Neural cell (in vitro differentiated cells): ENCODE measurements at regions not wholly inside any gene's neighbourhood (a gene's known extent, or its start where the extent isn't known, plus 50 kb on each side); places are given as distances from the start of the nearest gene placed in this dataset.

Source experiments
- H2AFZ ChIP-seq: fragments of 200-600, 300-800 bp; sonication (generic), shearing (Covaris generic); 2 replicates; pipeline ENCODE4 v1.6.0; 2014; ENCODE audit warnings: low read depth, mild to moderate bottlenecking, antibody characterized with exemption, low read length, moderate library complexity
- H3F3A ChIP-seq: fragments of 200-600 bp; shearing (Covaris generic); 2 replicates; pipeline ENCODE4 v1.6.1; 2016; ENCODE audit warnings: mild to moderate bottlenecking, moderate library complexity, mixed read lengths, antibody characterized with exemption, low read length; ENCODE audit not compliant: insufficient read depth, poor library complexity, severe bottlenecking
- H3K27ac ChIP-seq: fragments of 200-600, 300-800 bp; sonication (generic), shearing (Covaris generic); 2 replicates; pipeline ENCODE4 v1.5.1; 2014; ENCODE audit warnings: mild to moderate bottlenecking, low read length, moderate library complexity
- H3K27me3 ChIP-seq: fragments of 300-800, 200-600 bp; sonication (generic), shearing (Covaris generic); 2 replicates; pipeline ENCODE4 v1.6.0; 2014; ENCODE audit warnings: mild to moderate bottlenecking, low read depth, low read length, moderate library complexity; ENCODE audit not compliant: insufficient read depth
- H3K36me3 ChIP-seq: fragments of 300-800, 200-600 bp; sonication (generic), shearing (Covaris generic); 2 replicates; pipeline ENCODE4 v1.5.1; 2014; ENCODE audit warnings: mild to moderate bottlenecking, antibody characterized with exemption, low read length, moderate library complexity; ENCODE audit not compliant: insufficient read depth
- H3K4me2 ChIP-seq: fragments of 300-800, 200-600 bp; sonication (generic), shearing (Covaris generic); 2 replicates; pipeline ENCODE4 v1.6.0; 2014; ENCODE audit warnings: mild to moderate bottlenecking, low read length
- H3K4me3 ChIP-seq: fragments of 300-800, 200-600 bp; sonication (generic), shearing (Covaris generic); 2 replicates; pipeline ENCODE4 v1.5.1; 2014; ENCODE audit warnings: mild to moderate bottlenecking, low read length, moderate library complexity
- H3K79me2 ChIP-seq: fragments of 200-600 bp; shearing (Covaris generic); replicated peaks from 2 replicates; pipeline ENCODE4 v1.6.0; 2014; ENCODE audit warnings: mild to moderate bottlenecking, low read length, moderate library complexity; ENCODE audit not compliant: insufficient read depth
- H3K9ac ChIP-seq: fragments of 300-800, 200-600 bp; sonication (generic), shearing (Covaris generic); 2 replicates; pipeline ENCODE4 v1.6.1; 2016; ENCODE audit warnings: mild to moderate bottlenecking, low read length, mixed read lengths
- H3K9me2 ChIP-seq: fragments of 200-600 bp; shearing (Covaris generic); 2 replicates; pipeline ENCODE4 v1.6.1; 2016; ENCODE audit warnings: mild to moderate bottlenecking, low read length, mixed read lengths; ENCODE audit not compliant: insufficient read depth
- H3K9me3 ChIP-seq: fragments of 200-600, 300-800 bp; sonication (generic), shearing (Covaris generic); 2 replicates; pipeline ENCODE4 v1.6.1; 2016; ENCODE audit warnings: mild to moderate bottlenecking, mixed run types, low read length, moderate library complexity, mixed read lengths
- H4K20me1 ChIP-seq: fragments of 200-600 bp; shearing (Covaris generic); 2 replicates; pipeline ENCODE4 v1.6.1; 2016; ENCODE audit warnings: mild to moderate bottlenecking, mixed run types; ENCODE audit not compliant: insufficient read depth
- EP300 ChIP-seq: fragments of 450-650 bp; conservative IDR thresholded peaks from 2 replicates; pipeline ENCODE4 v1.6.1; 2014; ENCODE audit warnings: antibody characterized with exemption, mild to moderate bottlenecking, moderate library complexity; ENCODE audit not compliant: poor library complexity, severe bottlenecking
- EZH2 ChIP-seq: fragments of 200-600, 300-800 bp; shearing (Covaris generic), sonication (generic); IDR thresholded peaks from 2 replicates; pipeline ENCODE4 v1.6.1; 2014; ENCODE audit warnings: antibody characterized with exemption, low read length, borderline replicate concordance, mild to moderate bottlenecking; ENCODE audit not compliant: insufficient read depth, poor library complexity, severe bottlenecking
- MXI1 ChIP-seq: fragments of 450-650 bp; conservative IDR thresholded peaks from 2 replicates; pipeline ENCODE4 v1.6.1; 2014; ENCODE audit warnings: antibody characterized with exemption, mild to moderate bottlenecking; ENCODE audit not compliant: poor library complexity, severe bottlenecking
- POLR2AphosphoS5 ChIP-seq: IDR thresholded peaks from 2 replicates; pipeline ENCODE4 v1.6.1; 2012
- RAD21 ChIP-seq: fragments of 450-650 bp; conservative IDR thresholded peaks from 2 replicates; pipeline ENCODE4 v1.6.1; 2014; ENCODE audit warnings: antibody characterized with exemption, mild to moderate bottlenecking, moderate library complexity
- SMC3 ChIP-seq: fragments of 450-650 bp; conservative IDR thresholded peaks from 2 replicates; pipeline ENCODE4 v1.6.1; 2014; ENCODE audit warnings: antibody characterized with exemption, mild to moderate bottlenecking, moderate library complexity; ENCODE audit not compliant: poor library complexity
- TAF1 ChIP-seq: IDR thresholded peaks from 2 replicates; pipeline ENCODE4 v1.6.1; 2012; ENCODE audit warnings: low read depth
- TF ChIP-seq, protein P1 (sequence below): IDR thresholded peaks from 2 replicates; pipeline ENCODE4 v1.6.1; 2012; ENCODE audit warnings: borderline replicate concordance
- TF ChIP-seq, protein P2 (sequence below): fragments of 450-650 bp; IDR thresholded peaks from 2 replicates; pipeline ENCODE4 v1.5.1; 2014; ENCODE audit warnings: antibody characterized with exemption, mild to moderate bottlenecking, moderate library complexity; ENCODE audit not compliant: poor library complexity, severe bottlenecking

- Histone ChIP-seq H3K27me3 (no peaks in the 10 kb centered on the region), H3K9me3 (no peaks in the 10 kb centered on the region), H3K79me2 (no peaks in the 10 kb centered on the region), H3K4me3 (no peak overlapping the region), H3K9me2 (no peaks in the 10 kb centered on the region), H2AFZ (no peak overlapping the region), H3K9ac (no peak overlapping the region), H4K20me1 (no peaks in the 10 kb centered on the region), H3K27ac (no peak overlapping the region), H3K36me3 (no peaks in the 10 kb centered on the region), H3F3A (no peaks in the 10 kb centered on the region), H3K4me2 (no peak overlapping the region)
- TF ChIP-seq MXI1 (no peak), SMC3 (no peak), EZH2 (no peak), TAF1 (no peak), RAD21 (no peak), POLR2AphosphoS5 (no peak), EP300 (no peak)
- TF ChIP-seq, protein P1, sequence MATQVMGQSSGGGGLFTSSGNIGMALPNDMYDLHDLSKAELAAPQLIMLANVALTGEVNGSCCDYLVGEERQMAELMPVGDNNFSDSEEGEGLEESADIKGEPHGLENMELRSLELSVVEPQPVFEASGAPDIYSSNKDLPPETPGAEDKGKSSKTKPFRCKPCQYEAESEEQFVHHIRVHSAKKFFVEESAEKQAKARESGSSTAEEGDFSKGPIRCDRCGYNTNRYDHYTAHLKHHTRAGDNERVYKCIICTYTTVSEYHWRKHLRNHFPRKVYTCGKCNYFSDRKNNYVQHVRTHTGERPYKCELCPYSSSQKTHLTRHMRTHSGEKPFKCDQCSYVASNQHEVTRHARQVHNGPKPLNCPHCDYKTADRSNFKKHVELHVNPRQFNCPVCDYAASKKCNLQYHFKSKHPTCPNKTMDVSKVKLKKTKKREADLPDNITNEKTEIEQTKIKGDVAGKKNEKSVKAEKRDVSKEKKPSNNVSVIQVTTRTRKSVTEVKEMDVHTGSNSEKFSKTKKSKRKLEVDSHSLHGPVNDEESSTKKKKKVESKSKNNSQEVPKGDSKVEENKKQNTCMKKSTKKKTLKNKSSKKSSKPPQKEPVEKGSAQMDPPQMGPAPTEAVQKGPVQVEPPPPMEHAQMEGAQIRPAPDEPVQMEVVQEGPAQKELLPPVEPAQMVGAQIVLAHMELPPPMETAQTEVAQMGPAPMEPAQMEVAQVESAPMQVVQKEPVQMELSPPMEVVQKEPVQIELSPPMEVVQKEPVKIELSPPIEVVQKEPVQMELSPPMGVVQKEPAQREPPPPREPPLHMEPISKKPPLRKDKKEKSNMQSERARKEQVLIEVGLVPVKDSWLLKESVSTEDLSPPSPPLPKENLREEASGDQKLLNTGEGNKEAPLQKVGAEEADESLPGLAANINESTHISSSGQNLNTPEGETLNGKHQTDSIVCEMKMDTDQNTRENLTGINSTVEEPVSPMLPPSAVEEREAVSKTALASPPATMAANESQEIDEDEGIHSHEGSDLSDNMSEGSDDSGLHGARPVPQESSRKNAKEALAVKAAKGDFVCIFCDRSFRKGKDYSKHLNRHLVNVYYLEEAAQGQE, result no peak
- TF ChIP-seq, protein P2, sequence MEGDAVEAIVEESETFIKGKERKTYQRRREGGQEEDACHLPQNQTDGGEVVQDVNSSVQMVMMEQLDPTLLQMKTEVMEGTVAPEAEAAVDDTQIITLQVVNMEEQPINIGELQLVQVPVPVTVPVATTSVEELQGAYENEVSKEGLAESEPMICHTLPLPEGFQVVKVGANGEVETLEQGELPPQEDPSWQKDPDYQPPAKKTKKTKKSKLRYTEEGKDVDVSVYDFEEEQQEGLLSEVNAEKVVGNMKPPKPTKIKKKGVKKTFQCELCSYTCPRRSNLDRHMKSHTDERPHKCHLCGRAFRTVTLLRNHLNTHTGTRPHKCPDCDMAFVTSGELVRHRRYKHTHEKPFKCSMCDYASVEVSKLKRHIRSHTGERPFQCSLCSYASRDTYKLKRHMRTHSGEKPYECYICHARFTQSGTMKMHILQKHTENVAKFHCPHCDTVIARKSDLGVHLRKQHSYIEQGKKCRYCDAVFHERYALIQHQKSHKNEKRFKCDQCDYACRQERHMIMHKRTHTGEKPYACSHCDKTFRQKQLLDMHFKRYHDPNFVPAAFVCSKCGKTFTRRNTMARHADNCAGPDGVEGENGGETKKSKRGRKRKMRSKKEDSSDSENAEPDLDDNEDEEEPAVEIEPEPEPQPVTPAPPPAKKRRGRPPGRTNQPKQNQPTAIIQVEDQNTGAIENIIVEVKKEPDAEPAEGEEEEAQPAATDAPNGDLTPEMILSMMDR, result no peak
These were observed 298.8 kb upstream of the MAF start for GRCh38 chr16:79899316-79899715.

DNA sequence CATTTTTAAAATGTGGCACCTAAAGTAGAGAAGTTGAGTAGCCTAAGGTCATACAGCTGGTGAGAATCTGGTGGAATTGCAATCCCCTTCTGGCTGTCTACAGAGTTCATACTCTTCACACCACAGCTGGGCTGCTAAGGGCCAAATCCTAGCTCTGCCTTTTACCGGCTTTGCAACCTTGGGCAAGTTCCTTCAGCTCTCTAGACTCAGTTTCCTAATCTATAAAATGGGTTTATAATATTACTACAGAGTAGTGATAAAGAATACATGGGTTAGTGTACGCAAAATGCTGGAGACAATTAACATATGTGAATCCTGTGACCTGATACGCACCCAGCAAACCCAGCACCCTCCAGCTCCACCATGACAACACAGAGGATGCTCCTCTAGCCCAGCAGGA is 298.2 kb upstream of the MAF start:
- H3K4me3 ChIP-seq, result no peak overlapping the region

More for the DNA sequence above, 298.2 kb upstream of the MAF start:
- TF ChIP-seq, protein P2, result no peak
- TF ChIP-seq TAF1 (no peak), SMC3 (no peak), POLR2AphosphoS5 (no peak), EZH2 (no peak), MXI1 (no peak), EP300 (no peak), RAD21 (no peak)
- TF ChIP-seq, protein P1, result no peak
- Histone ChIP-seq H3F3A (no peaks in the 10 kb centered on the region), H3K36me3 (no peaks in the 10 kb centered on the region), H3K9me3 (no peaks in the 10 kb centered on the region), H3K9me2 (no peaks in the 10 kb centered on the region), H3K79me2 (no peaks in the 10 kb centered on the region), H3K9ac (no peak overlapping the region), H3K4me2 (no peak overlapping the region), H3K27me3 (no peaks in the 10 kb centered on the region), H4K20me1 (no peaks in the 10 kb centered on the region), H2AFZ (no peak overlapping the region), H3K27ac (no peak overlapping the region)
